Hypothalamus (tissue), 51 donors: ENCODE measurements at regions not wholly inside any gene's neighbourhood (a gene's known extent, or its start where the extent isn't known, plus 50 kb on each side); places are given as distances from the start of the nearest gene placed in this dataset.

Experiments used
- DNase-seq, 51 donors: peaks; one replicate each; lab custom pipeline; 2025; lab: John Stamatoyannopoulos, UW

GRCh38 chr5:2310946-2311345, 428.2 kb upstream of the IRX4 start:
- DNase-seq = no peak

- DNase-seq = no peak
Observed at GRCh38 chr5:2307631-2308030, 424.9 kb upstream of the IRX4 start.

- DNase-seq = no peak
Observed at GRCh38 chr5:2306711-2307110, 424.0 kb upstream of the IRX4 start.

- DNase-seq = no peak
Observed at GRCh38 chr5:2303431-2304100, 420.8 kb upstream of the IRX4 start.

- DNase-seq = no peak
Observed at GRCh38 chr5:2302169-2302568, 419.4 kb upstream of the IRX4 start.

GRCh38 chr5:2300861-2301574, 418.3 kb upstream of the IRX4 start:
- DNase-seq = no peak

GRCh38 chr5:2300421-2300820, 417.7 kb upstream of the IRX4 start:
- no peak for DNase-seq

- DNase-seq = no peak
Observed at GRCh38 chr5:2299388-2300220, 416.9 kb upstream of the IRX4 start.

- DNase-seq = no peak
Observed at GRCh38 chr5:2298781-2299180, 416.1 kb upstream of the IRX4 start.

- DNase-seq = no peak
Observed at GRCh38 chr5:2297991-2298390, 415.3 kb upstream of the IRX4 start.

- DNase-seq = no peak
Observed at GRCh38 chr5:2295476-2295875, 412.8 kb upstream of the IRX4 start.

- DNase-seq = no peak
Observed at GRCh38 chr5:2293906-2294305, 411.2 kb upstream of the IRX4 start.

- DNase-seq = no peak
Observed at GRCh38 chr5:2291146-2291840, 408.6 kb upstream of the IRX4 start.

- DNase-seq = no peak
Observed at GRCh38 chr5:2289380-2289779, 406.7 kb upstream of the IRX4 start.

GRCh38 chr5:2288968-2289367, 406.2 kb upstream of the IRX4 start:
- no peak for DNase-seq

GRCh38 chr5:2288466-2288865, 405.7 kb upstream of the IRX4 start:
- no peak for DNase-seq

GRCh38 chr5:2286250-2286649, 403.5 kb upstream of the IRX4 start:
- DNase-seq = no peak

GRCh38 chr5:2284678-2285077, 402.0 kb upstream of the IRX4 start:
- DNase-seq = no peak

- no peak for DNase-seq
Observed at GRCh38 chr5:2283481-2284045, 400.8 kb upstream of the IRX4 start.

GRCh38 chr5:2282893-2283292, 400.2 kb upstream of the IRX4 start:
- no peak for DNase-seq
